HEK293 (cell line): ENCODE measurements at regions not wholly inside any gene's neighbourhood (a gene's known extent, or its start where the extent isn't known, plus 50 kb on each side); places are given as distances from the start of the nearest gene placed in this dataset.

Experiments
- CTCF ChIA-PET: fragments of 350-600 bp; formaldehyde crosslinking; extraction: SDS; loops from one replicate; lab custom pipeline; 2021; ENCODE audit warnings: antibody characterized with exemption; lab: Yijun Ruan, JAX
- POLR2A ChIA-PET: fragments of 300-600 bp; formaldehyde crosslinking; extraction: SDS; loops from one replicate; lab custom pipeline; 2020; ENCODE audit warnings: antibody characterized with exemption, inconsistent platforms; lab: Yijun Ruan, JAX
- H3K27ac ChIP-seq: fragments of 200-500 bp; sonication (Bioruptor generic); 2 replicates; pipeline ENCODE4 v1.5.1; 2014; ENCODE audit warnings: low read depth, low read length, control low read depth, inconsistent platforms; ENCODE audit errors: extremely low read depth
- H3K36me3 ChIP-seq, 2 experiments: fragments of 200-500 bp in 1 of 2; sonication (Bioruptor generic) in 1 of 2; 1 replicate in 1 of 2; 2 replicates in 1 of 2; pipeline ENCODE4 v1.5.1; 2014 to 2017; ENCODE audit warnings: inconsistent platforms in 2 of 2, low read length in 2 of 2; ENCODE audit not compliant: control insufficient read depth in 2 of 2, insufficient read depth in 1 of 2
- H3K4me1 ChIP-seq: fragments of 200-500 bp; sonication (Bioruptor generic); 2 replicates; pipeline ENCODE4 v1.5.1; 2014; ENCODE audit warnings: mild to moderate bottlenecking, low read length, inconsistent platforms; ENCODE audit not compliant: control insufficient read depth, insufficient read depth
- H3K4me3 ChIP-seq: 2 replicates; pipeline ENCODE4 v1.5.1; 2011; ENCODE audit warnings: low read depth, mild to moderate bottlenecking, control low read depth, low read length, moderate library complexity
- H3K9me3 ChIP-seq: fragments of 200-500 bp; sonication (Bioruptor generic); 2 replicates; pipeline ENCODE4 v1.5.1; 2014; ENCODE audit warnings: low read depth, low read length, inconsistent platforms; ENCODE audit not compliant: control insufficient read depth, insufficient read depth
- GLI2 ChIP-seq: fragments of 450-650 bp; formaldehyde crosslinking; IDR thresholded peaks from 2 replicates; pipeline ENCODE4; 2017; ENCODE audit warnings: missing biosample characterization, missing genetic modification characterization, low read depth, borderline replicate concordance
- PRDM1 ChIP-seq: fragments of 450-650 bp; formaldehyde crosslinking; IDR thresholded peaks from 2 replicates; pipeline ENCODE4; 2016; ENCODE audit warnings: missing biosample characterization, missing genetic modification characterization
- TSHZ1 ChIP-seq: fragments of 450-650 bp; formaldehyde crosslinking; IDR thresholded peaks from 2 replicates; pipeline ENCODE4 v1.5.1; 2016; ENCODE audit warnings: missing biosample characterization, missing genetic modification characterization, borderline replicate concordance
- ZBTB8A ChIP-seq: fragments of 450-650 bp; formaldehyde crosslinking; IDR thresholded peaks from 2 replicates; pipeline ENCODE4 v1.5.1; 2016; ENCODE audit warnings: missing biosample characterization, missing genetic modification characterization
- ZEB2 ChIP-seq: fragments of 450-650 bp; formaldehyde crosslinking; IDR thresholded peaks from 2 replicates; pipeline ENCODE4 v1.5.1; 2016; ENCODE audit warnings: missing biosample characterization, missing genetic modification characterization
- ZFP41 ChIP-seq: fragments of 450-650 bp; formaldehyde crosslinking; IDR thresholded peaks from 2 replicates; pipeline ENCODE4 v1.5.1; 2016; ENCODE audit warnings: missing biosample characterization, missing genetic modification characterization, borderline replicate concordance
- ZNF10 ChIP-seq: fragments of 450-650 bp; formaldehyde crosslinking; IDR thresholded peaks from 2 replicates; pipeline ENCODE4 v1.5.1; 2017; ENCODE audit warnings: missing biosample characterization, missing genetic modification characterization
- ZNF114 ChIP-seq: fragments of 450-650 bp; formaldehyde crosslinking; IDR thresholded peaks from 2 replicates; pipeline ENCODE4 v1.5.0; 2017; ENCODE audit warnings: missing biosample characterization, missing genetic modification characterization
- ZNF132 ChIP-seq: fragments of 450-650 bp; formaldehyde crosslinking; IDR thresholded peaks from 2 replicates; pipeline ENCODE4 v1.5.1; 2017; ENCODE audit warnings: missing biosample characterization, missing genetic modification characterization, borderline replicate concordance
- ZNF140 ChIP-seq: fragments of 450-650 bp; formaldehyde crosslinking; IDR thresholded peaks from 2 replicates; pipeline ENCODE4 v1.5.1; 2016; ENCODE audit warnings: missing biosample characterization, missing genetic modification characterization
- ZNF157 ChIP-seq: fragments of 450-650 bp; formaldehyde crosslinking; IDR thresholded peaks from 2 replicates; pipeline ENCODE4 v1.5.1; 2016; ENCODE audit warnings: missing biosample characterization, missing genetic modification characterization
- ZNF175 ChIP-seq: fragments of 450-650 bp; formaldehyde crosslinking; IDR thresholded peaks from 2 replicates; pipeline ENCODE4 v1.5.1; 2016; ENCODE audit warnings: missing biosample characterization, missing genetic modification characterization
- ZNF211 ChIP-seq: fragments of 450-650 bp; formaldehyde crosslinking; IDR thresholded peaks from 2 replicates; pipeline ENCODE4 v1.5.1; 2016; ENCODE audit warnings: low read depth, missing biosample characterization, missing genetic modification characterization
- ZNF266 ChIP-seq: fragments of 450-650 bp; formaldehyde crosslinking; IDR thresholded peaks from 2 replicates; pipeline ENCODE4 v1.5.1; 2016; ENCODE audit warnings: missing biosample characterization, missing genetic modification characterization, low read depth
- ZNF350 ChIP-seq: fragments of 450-650 bp; formaldehyde crosslinking; IDR thresholded peaks from 2 replicates; pipeline ENCODE4 v1.5.0; 2017; ENCODE audit warnings: missing biosample characterization, mild to moderate bottlenecking, missing genetic modification characterization
- ZNF654 ChIP-seq: fragments of 450-650 bp; formaldehyde crosslinking; IDR thresholded peaks from 2 replicates; pipeline ENCODE4 v1.5.1; 2016; ENCODE audit warnings: low read depth, missing biosample characterization, missing genetic modification characterization
- ZNF692 ChIP-seq: fragments of 450-650 bp; formaldehyde crosslinking; IDR thresholded peaks from 2 replicates; pipeline ENCODE4 v1.5.1; 2016; ENCODE audit warnings: missing biosample characterization, missing genetic modification characterization
- TF ChIP-seq, protein P1 (sequence below): fragments of 450-650 bp; formaldehyde crosslinking; IDR thresholded peaks from 2 replicates; pipeline ENCODE4 v1.5.1; 2017; ENCODE audit warnings: missing biosample characterization, missing genetic modification characterization
- TF ChIP-seq, protein P2 (sequence below): fragments of 450-650 bp; formaldehyde crosslinking; IDR thresholded peaks from 2 replicates; pipeline ENCODE4 v1.5.1; 2016; ENCODE audit warnings: missing biosample characterization, missing genetic modification characterization

- Histone ChIP-seq H3K4me1 (peaks cover 3% of the 10 kb centered on the region; the same call in 1 of the 2 replicates), H3K9me3 (no peaks in the 10 kb centered on the region), H3K4me3 (no peak overlapping the region), H3K27ac (no peak overlapping the region), H3K36me3 (no peaks in the 10 kb centered on the region)
- ChIA-PET CTCF (no interaction called here), POLR2A (no interaction called here)
- TF ChIP-seq ZNF132 (tag by site-specific recombination): no peak
- no peak for TF ChIP-seq ZNF654
- no peak for TF ChIP-seq ZNF175 (tag by site-specific recombination)
- TF ChIP-seq ZNF266: no peak
- no peak for TF ChIP-seq ZNF157 (tag by site-specific recombination)
- TF ChIP-seq ZNF692 (tag by site-specific recombination): no peak
- no peak for TF ChIP-seq ZEB2 (tag by site-specific recombination)
- TF ChIP-seq TSHZ1 (tag by site-specific recombination): no peak
- TF ChIP-seq, protein P1, sequence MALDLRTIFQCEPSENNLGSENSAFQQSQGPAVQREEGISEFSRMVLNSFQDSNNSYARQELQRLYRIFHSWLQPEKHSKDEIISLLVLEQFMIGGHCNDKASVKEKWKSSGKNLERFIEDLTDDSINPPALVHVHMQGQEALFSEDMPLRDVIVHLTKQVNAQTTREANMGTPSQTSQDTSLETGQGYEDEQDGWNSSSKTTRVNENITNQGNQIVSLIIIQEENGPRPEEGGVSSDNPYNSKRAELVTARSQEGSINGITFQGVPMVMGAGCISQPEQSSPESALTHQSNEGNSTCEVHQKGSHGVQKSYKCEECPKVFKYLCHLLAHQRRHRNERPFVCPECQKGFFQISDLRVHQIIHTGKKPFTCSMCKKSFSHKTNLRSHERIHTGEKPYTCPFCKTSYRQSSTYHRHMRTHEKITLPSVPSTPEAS (tag by site-specific recombination): no peak
- no peak for TF ChIP-seq GLI2 (tag by site-specific recombination)
- no peak for TF ChIP-seq ZNF350 (tag by site-specific recombination)
- no peak for TF ChIP-seq PRDM1 (tag by site-specific recombination)
- no peak for TF ChIP-seq ZBTB8A
- TF ChIP-seq ZNF114 (tag by site-specific recombination): no peak
- TF ChIP-seq, protein P2, sequence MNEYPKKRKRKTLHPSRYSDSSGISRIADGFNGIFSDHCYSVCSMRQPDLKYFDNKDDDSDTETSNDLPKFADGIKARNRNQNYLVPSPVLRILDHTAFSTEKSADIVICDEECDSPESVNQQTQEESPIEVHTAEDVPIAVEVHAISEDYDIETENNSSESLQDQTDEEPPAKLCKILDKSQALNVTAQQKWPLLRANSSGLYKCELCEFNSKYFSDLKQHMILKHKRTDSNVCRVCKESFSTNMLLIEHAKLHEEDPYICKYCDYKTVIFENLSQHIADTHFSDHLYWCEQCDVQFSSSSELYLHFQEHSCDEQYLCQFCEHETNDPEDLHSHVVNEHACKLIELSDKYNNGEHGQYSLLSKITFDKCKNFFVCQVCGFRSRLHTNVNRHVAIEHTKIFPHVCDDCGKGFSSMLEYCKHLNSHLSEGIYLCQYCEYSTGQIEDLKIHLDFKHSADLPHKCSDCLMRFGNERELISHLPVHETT (tag by site-specific recombination): no peak
- no peak for TF ChIP-seq ZNF140 (tag by site-specific recombination)
- no peak for TF ChIP-seq ZNF211 (tag by site-specific recombination)
- no peak for TF ChIP-seq ZNF10 (tag by site-specific recombination)
- no peak for TF ChIP-seq ZFP41 (tag by site-specific recombination)
Observed at GRCh38 chr12:89259821-89260220, 92.5 kb downstream of the DUSP6 start.
